Endothelial cell (in vitro differentiated cells): ENCODE measurements at regions not wholly inside any gene's neighbourhood (a gene's known extent, or its start where the extent isn't known, plus 50 kb on each side); places are given as distances from the start of the nearest gene placed in this dataset.

Source experiments
- DNase-seq: peaks from one replicate; pipeline ENCODE4 v3.0.0; 2021; ENCODE audit warnings: low spot score
- H3K27ac Mint-ChIP-seq: one replicate; pipeline ENCODE4 v1.8.0; 2021; ENCODE audit warnings: mixed read lengths, inconsistent platforms; ENCODE audit not compliant: unreplicated experiment
- H3K27me3 Mint-ChIP-seq: one replicate; pipeline ENCODE4 v1.8.0; 2021; ENCODE audit warnings: mild to moderate bottlenecking, moderate library complexity, mixed read lengths, inconsistent platforms; ENCODE audit not compliant: unreplicated experiment
- H3K36me3 Mint-ChIP-seq: one replicate; pipeline ENCODE4 v1.8.0; 2021; ENCODE audit warnings: mild to moderate bottlenecking, low read depth, mixed read lengths, inconsistent platforms; ENCODE audit not compliant: unreplicated experiment
- H3K4me1 Mint-ChIP-seq: one replicate; pipeline ENCODE4 v1.8.0; 2021; ENCODE audit warnings: mild to moderate bottlenecking, mixed read lengths, inconsistent platforms; ENCODE audit not compliant: unreplicated experiment
- H3K4me3 Mint-ChIP-seq: one replicate; pipeline ENCODE4 v1.8.0; 2021; ENCODE audit warnings: mild to moderate bottlenecking, mixed read lengths, inconsistent platforms; ENCODE audit not compliant: unreplicated experiment
- H3K9me3 Mint-ChIP-seq: one replicate; pipeline ENCODE4 v1.8.0; 2021; ENCODE audit warnings: mixed read lengths, inconsistent platforms; ENCODE audit not compliant: unreplicated experiment
- TF ChIP-seq, protein P1 (sequence below): fragments of 200-600 bp; sonication (generic); IDR thresholded peaks from one replicate; pipeline ENCODE4 v1.5.0; 2021; ENCODE audit warnings: antibody characterized with exemption; ENCODE audit not compliant: unreplicated experiment

DNA sequence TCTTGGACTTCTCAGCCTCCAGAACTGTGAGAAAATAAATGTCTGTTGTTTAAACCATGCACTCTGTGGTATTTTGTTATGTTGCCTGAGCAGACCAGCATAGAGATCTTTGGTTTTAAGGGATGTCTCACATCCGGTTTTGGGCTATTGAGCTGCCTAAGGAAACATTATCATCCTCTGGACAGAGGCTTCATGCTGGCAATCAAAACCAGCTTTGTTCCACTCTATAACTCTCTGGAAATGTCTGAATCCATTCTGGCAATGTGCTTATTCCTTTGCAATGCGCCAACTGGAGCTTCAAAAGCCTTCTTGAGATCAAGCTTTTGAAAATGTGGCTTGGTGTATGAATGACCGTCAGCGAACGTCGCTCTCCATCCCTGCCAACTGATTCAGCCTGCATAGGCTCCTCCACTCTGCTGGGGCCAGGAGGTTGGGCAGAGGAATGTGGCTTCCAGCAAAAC, 183.6 kb upstream of the MGAT5 start:
- Mint-ChIP-seq H3K4me1 (no peaks in the 10 kb centered on the region), H3K27ac (no peak overlapping the region), H3K27me3 (no peaks in the 10 kb centered on the region), H3K9me3 (no peaks in the 10 kb centered on the region), H3K36me3 (no peaks in the 10 kb centered on the region), H3K4me3 (no peak overlapping the region)
- no peak for DNase-seq
- TF ChIP-seq, protein P1, sequence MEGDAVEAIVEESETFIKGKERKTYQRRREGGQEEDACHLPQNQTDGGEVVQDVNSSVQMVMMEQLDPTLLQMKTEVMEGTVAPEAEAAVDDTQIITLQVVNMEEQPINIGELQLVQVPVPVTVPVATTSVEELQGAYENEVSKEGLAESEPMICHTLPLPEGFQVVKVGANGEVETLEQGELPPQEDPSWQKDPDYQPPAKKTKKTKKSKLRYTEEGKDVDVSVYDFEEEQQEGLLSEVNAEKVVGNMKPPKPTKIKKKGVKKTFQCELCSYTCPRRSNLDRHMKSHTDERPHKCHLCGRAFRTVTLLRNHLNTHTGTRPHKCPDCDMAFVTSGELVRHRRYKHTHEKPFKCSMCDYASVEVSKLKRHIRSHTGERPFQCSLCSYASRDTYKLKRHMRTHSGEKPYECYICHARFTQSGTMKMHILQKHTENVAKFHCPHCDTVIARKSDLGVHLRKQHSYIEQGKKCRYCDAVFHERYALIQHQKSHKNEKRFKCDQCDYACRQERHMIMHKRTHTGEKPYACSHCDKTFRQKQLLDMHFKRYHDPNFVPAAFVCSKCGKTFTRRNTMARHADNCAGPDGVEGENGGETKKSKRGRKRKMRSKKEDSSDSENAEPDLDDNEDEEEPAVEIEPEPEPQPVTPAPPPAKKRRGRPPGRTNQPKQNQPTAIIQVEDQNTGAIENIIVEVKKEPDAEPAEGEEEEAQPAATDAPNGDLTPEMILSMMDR = no peak

DNA sequence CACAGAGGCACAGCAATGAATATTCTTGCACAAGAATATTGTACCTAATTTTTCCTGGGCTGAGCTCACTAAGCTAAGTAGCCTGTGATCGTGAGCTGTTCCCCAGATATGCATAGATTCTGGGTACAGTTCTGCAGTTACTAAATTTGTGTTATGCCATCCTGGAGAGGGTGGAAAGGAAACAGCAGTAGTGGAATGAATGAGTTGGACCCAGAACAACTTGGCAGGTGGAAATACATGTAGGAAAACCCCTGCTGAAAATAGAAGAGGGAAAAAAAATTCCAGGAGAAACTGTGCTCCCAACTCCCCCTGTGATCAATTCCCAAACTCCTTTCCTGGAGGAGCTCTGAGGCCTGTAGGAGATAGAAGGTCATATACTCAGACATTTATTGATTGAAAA, 181.5 kb upstream of the MGAT5 start:
- TF ChIP-seq, protein P1 = no peak
- H3K9me3 Mint-ChIP-seq = no peaks in the 10 kb centered on the region

DNA sequence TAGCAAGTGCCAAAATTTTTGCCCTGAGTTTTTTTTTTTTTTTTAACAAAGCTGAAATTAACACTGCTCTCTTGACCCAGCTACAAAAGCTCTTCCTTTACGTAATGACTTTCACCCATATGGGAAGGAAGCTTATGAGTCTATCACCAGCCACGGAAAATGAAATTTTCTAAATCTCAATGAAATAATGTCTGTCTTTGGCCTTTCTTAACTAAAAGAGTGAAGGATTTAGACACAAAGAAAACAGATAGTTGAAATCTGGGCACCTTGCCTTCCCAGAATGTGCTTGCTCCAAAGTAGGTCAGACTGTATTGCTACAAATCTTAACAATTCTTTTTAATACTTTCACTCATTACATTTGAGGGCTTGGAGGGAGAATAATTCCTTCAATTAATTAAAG, 180.8 kb upstream of the MGAT5 start:
- H3K27ac Mint-ChIP-seq = no peak overlapping the region
- TF ChIP-seq, protein P1 = no peak
- H3K4me1 Mint-ChIP-seq = no peaks in the 10 kb centered on the region
- H3K36me3 Mint-ChIP-seq = peaks cover 10% of the 10 kb centered on the region
- no peak for DNase-seq
- no peak overlapping the region for H3K4me3 Mint-ChIP-seq
- H3K27me3 Mint-ChIP-seq = no peaks in the 10 kb centered on the region
- no peaks in the 10 kb centered on the region for H3K9me3 Mint-ChIP-seq

More for the DNA sequence above, 181.5 kb upstream of the MGAT5 start:
- H3K4me3 Mint-ChIP-seq = no peak overlapping the region
- no peaks in the 10 kb centered on the region for H3K27me3 Mint-ChIP-seq
- H3K36me3 Mint-ChIP-seq = peaks cover 8% of the 10 kb centered on the region
- no peaks in the 10 kb centered on the region for H3K4me1 Mint-ChIP-seq
- DNase-seq = no peak
- no peak overlapping the region for H3K27ac Mint-ChIP-seq

DNA sequence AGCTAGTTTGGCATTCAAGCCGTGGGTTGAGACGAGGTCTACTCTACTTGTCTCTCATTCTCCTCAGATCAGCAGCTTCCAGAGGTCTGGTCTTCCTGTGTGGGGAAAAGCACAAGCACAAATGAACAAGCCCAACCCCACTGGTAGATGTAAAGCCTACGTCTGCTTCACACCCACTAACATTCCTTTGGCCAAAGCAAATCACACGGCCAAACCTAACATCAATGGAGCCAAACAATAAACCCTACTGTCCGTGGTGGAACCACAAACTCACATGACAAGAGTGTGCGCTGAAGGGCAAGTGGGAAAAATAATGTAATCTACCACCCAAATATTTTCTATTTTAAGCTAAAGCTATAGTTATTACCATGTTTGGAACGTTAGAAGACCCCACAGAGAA, 179.3 kb upstream of the MGAT5 start:
- no peaks in the 10 kb centered on the region for H3K9me3 Mint-ChIP-seq
- no peak for DNase-seq
- H3K27me3 Mint-ChIP-seq = no peaks in the 10 kb centered on the region
- H3K4me1 Mint-ChIP-seq = no peaks in the 10 kb centered on the region
- H3K36me3 Mint-ChIP-seq = peaks cover 12% of the 10 kb centered on the region
- H3K27ac Mint-ChIP-seq = no peak overlapping the region
- TF ChIP-seq, protein P1 = no peak
- no peak overlapping the region for H3K4me3 Mint-ChIP-seq

DNA sequence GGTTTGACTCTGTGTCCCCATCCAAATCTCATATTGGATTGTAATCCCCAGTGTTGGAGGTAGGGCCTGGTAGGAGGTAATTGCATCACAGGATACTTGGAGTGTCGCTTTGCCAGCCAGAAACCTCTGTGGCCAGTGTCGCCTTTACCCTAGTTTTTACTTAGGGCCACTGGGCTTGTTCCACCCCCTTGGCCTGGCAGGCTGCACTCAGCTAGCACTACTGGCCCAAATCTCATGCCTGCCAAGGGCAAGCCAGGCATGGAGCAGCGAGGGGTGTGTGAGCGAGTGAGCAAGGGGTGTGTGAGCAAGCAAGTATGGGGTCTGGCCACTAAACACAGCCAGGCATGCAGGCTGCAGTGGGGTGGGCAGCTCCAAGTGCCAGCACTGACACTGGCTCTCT, 178.7 kb upstream of the MGAT5 start:
- TF ChIP-seq, protein P1 = no peak
- Mint-ChIP-seq H3K27ac (no peak overlapping the region), H3K36me3 (peaks cover 12% of the 10 kb centered on the region), H3K27me3 (no peaks in the 10 kb centered on the region), H3K4me3 (no peak overlapping the region), H3K4me1 (peaks cover 5% of the 10 kb centered on the region), H3K9me3 (no peaks in the 10 kb centered on the region)
- DNase-seq = no peak
